ENCODE measurements at regions not wholly inside any gene's neighbourhood (a gene's known extent, or its start where the extent isn't known, plus 50 kb on each side); places are given as distances from the start of the nearest gene placed in this dataset.

- H3K9me3 ChIP-seq (ENCODE audit: control insufficient read depth, insufficient read depth, low read depth, low read length), result no peaks in the 10 kb centered on the region
- H3K4me3 ChIP-seq (ENCODE audit: low read depth, low read length), result no peak overlapping the region
- CTCF ChIA-PET, result interaction anchor here (0.5 to 0.8 kb wide), 2 partner anchors 143 to 627 kb away, joined by 3 read pairs; no protein-coding TSS in a partner anchor
- no peak overlapping the region for H3K27ac ChIP-seq (ENCODE audit: extremely low read depth, low read depth, low read length)
- POLR2A ChIA-PET, result no interaction called here
- no peaks in the 10 kb centered on the region for H3K4me1 ChIP-seq (ENCODE audit: control insufficient read depth, insufficient read depth, low read length)
- TF ChIP-seq ZNF571 (tag by site-specific recombination; IDR thresholded peaks at IDR 0.05) (no peak), ZNF670 (tag by site-specific recombination; IDR thresholded peaks at IDR 0.05; ENCODE audit: low read depth) (no peak), ZNF792 (tag by site-specific recombination; IDR thresholded peaks at IDR 0.05) (no peak), KLF1 (tag by site-specific recombination; IDR thresholded peaks at IDR 0.05) (no peak), WT1 (tag by site-specific recombination; IDR thresholded peaks at IDR 0.05) (no peak)
- no peaks in the 10 kb centered on the region for H3K36me3 ChIP-seq (ENCODE audit: control insufficient read depth in 2 of 2, insufficient read depth in 1 of 2, low read length in 2 of 2)
These were observed 901.0 kb downstream of the BRD1 start for GRCh38 chr22:48926643-48927042.

GRCh38 chr22:48926136-48926535 lies 901.5 kb downstream of the BRD1 start:
- CTCF ChIA-PET, result interaction anchor here (0.6 to 0.8 kb wide), 2 partner anchors 143 to 388 kb away, joined by 3 read pairs; no protein-coding TSS in a partner anchor
- no peaks in the 10 kb centered on the region for H3K9me3 ChIP-seq (ENCODE audit: control insufficient read depth, insufficient read depth, low read depth, low read length)
- TF ChIP-seq WT1 (tag by site-specific recombination; IDR thresholded peaks at IDR 0.05) (no peak), ZNF768 (tag by site-specific recombination; IDR thresholded peaks at IDR 0.05) (no peak), KLF17 (tag by site-specific recombination; IDR thresholded peaks at IDR 0.05) (no peak), ZSCAN16 (tag by site-specific recombination; IDR thresholded peaks at IDR 0.05) (no peak), ZNF157 (tag by site-specific recombination; IDR thresholded peaks at IDR 0.05) (no peak), ZNF433 (tag by site-specific recombination; IDR thresholded peaks at IDR 0.05; ENCODE audit: low read depth) (no peak), ZNF791 (tag by site-specific recombination; IDR thresholded peaks at IDR 0.05) (no peak), ZNF521 (tag by site-specific recombination; IDR thresholded peaks at IDR 0.05) (no peak), KLF7 (tag by site-specific recombination; IDR thresholded peaks at IDR 0.05; ENCODE audit: borderline replicate concordance) (no peak), ZNF48 (tag by site-specific recombination; IDR thresholded peaks at IDR 0.05) (no peak), KLF9 (tag by site-specific recombination; IDR thresholded peaks at IDR 0.05; ENCODE audit: low read depth) (no peak), ZNF426 (tag by site-specific recombination; IDR thresholded peaks at IDR 0.05) (no peak)
- TF ChIP-seq, protein P1, sequence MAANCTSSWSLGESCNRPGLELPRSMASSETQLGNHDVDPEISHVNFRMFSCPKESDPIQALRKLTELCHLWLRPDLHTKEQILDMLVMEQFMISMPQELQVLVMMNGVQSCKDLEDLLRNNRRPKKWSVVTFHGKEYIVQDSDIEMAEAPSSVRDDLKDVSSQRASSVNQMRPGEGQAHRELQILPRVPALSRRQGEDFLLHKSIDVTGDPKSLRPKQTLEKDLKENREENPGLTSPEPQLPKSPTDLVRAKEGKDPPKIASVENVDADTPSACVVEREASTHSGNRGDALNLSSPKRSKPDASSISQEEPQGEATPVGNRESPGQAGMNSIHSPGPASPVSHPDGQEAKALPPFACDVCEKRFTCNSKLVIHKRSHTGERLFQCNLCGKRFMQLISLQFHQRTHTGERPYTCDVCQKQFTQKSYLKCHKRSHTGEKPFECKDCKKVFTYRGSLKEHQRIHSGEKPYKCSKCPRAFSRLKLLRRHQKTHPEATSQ (tag by site-specific recombination; IDR thresholded peaks at IDR 0.05), result no peak
- TF ChIP-seq, protein P2, sequence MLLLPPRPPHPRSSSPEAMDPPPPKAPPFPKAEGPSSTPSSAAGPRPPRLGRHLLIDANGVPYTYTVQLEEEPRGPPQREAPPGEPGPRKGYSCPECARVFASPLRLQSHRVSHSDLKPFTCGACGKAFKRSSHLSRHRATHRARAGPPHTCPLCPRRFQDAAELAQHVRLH (tag by site-specific recombination; IDR thresholded peaks at IDR 0.05), result no peak
- TF ChIP-seq, protein P3, sequence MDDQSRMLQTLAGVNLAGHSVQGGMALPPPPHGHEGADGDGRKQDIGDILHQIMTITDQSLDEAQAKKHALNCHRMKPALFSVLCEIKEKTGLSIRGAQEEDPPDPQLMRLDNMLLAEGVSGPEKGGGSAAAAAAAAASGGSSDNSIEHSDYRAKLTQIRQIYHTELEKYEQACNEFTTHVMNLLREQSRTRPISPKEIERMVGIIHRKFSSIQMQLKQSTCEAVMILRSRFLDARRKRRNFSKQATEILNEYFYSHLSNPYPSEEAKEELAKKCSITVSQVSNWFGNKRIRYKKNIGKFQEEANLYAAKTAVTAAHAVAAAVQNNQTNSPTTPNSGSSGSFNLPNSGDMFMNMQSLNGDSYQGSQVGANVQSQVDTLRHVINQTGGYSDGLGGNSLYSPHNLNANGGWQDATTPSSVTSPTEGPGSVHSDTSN (CRISPR knock-in tag; IDR thresholded peaks at IDR 0.05), result no peak
- no peak overlapping the region for H3K27ac ChIP-seq (ENCODE audit: extremely low read depth, low read depth, low read length)
- POLR2A ChIA-PET, result no interaction called here
- no peaks in the 10 kb centered on the region for H3K36me3 ChIP-seq (ENCODE audit: control insufficient read depth in 2 of 2, insufficient read depth in 1 of 2, low read length in 2 of 2)
- H3K4me1 ChIP-seq (ENCODE audit: control insufficient read depth, insufficient read depth, low read length), result no peaks in the 10 kb centered on the region
- no peak overlapping the region for H3K4me3 ChIP-seq (ENCODE audit: low read depth, low read length)

DNA sequence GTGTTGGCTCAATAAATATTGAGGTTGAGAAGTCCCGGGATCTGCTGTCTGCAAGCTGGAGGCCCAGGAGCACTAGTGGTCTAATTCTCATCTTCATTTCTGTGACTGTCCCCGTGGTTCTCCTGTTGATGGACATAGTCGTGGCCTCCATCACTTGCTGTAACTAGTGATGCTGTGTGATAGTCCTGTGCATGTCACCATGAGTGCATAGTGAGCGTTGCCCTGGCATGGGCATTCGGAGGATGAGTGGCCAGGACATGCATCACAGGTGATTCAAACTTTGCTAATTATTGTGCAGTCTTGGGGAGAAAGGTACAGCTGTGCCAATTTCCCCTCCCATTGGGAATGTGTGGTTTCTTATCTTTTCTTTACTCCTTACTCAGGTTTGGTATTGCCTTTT lies 902.2 kb downstream of the BRD1 start:
- Histone ChIP-seq H3K36me3 (ENCODE audit: control insufficient read depth in 2 of 2, insufficient read depth in 1 of 2, low read length in 2 of 2) (no peaks in the 10 kb centered on the region), H3K4me3 (ENCODE audit: low read depth, low read length) (no peak overlapping the region), H3K4me1 (ENCODE audit: control insufficient read depth, insufficient read depth, low read length) (no peaks in the 10 kb centered on the region), H3K9me3 (ENCODE audit: control insufficient read depth, insufficient read depth, low read depth, low read length) (no peaks in the 10 kb centered on the region), H3K27ac (ENCODE audit: extremely low read depth, low read depth, low read length) (no peak overlapping the region)
- POLR2A ChIA-PET, result no interaction called here
- CTCF ChIA-PET, result interaction anchor here (0.6 kb wide), 1 partner anchor 389 kb away, joined by 3 read pairs; no protein-coding TSS in a partner anchor
- TF ChIP-seq HOXC10 (CRISPR knock-in tag; IDR thresholded peaks at IDR 0.05) (no peak), ZSCAN16 (tag by site-specific recombination; IDR thresholded peaks at IDR 0.05) (no peak), TSHZ1 (tag by site-specific recombination; IDR thresholded peaks at IDR 0.05; ENCODE audit: borderline replicate concordance) (no peak), KLF17 (tag by site-specific recombination; IDR thresholded peaks at IDR 0.05) (no peak), ZNF843 (tag by site-specific recombination; IDR thresholded peaks at IDR 0.05) (no peak), ZNF670 (tag by site-specific recombination; IDR thresholded peaks at IDR 0.05; ENCODE audit: low read depth) (no peak), YY1 (tag by site-specific recombination; IDR thresholded peaks at IDR 0.05) (no peak), SCRT2 (tag by site-specific recombination; IDR thresholded peaks at IDR 0.05) (no peak), ZNF37A (tag by site-specific recombination; IDR thresholded peaks at IDR 0.05) (no peak)
